ENCODE measurements at regions not wholly inside any gene's neighbourhood (a gene's known extent, or its start where the extent isn't known, plus 50 kb on each side); places are given as distances from the start of the nearest gene placed in this dataset.

- Histone ChIP-seq H2AFZ (ENCODE audit: low read depth, low read length) (no peak overlapping the region), H3K79me2 (ENCODE audit: control insufficient read depth, insufficient read depth, low read length) (no peaks in the 10 kb centered on the region), H3K9me3 (replicated peaks; ENCODE audit: control insufficient read depth, insufficient read depth, low read depth, low read length) (no peaks in the 10 kb centered on the region), H3K27ac (ENCODE audit: extremely low read depth, low read depth, low read length) (no peak overlapping the region), H3K9ac (ENCODE audit: insufficient read depth in 1 of 2, low read depth in 2 of 2, low read length in 2 of 2) (no peak overlapping the region), H3K36me3 (ENCODE audit: control insufficient read depth, insufficient read depth, low read length) (no peaks in the 10 kb centered on the region), H3K27me3 (ENCODE audit: control insufficient read depth in 2 of 2, insufficient read depth in 2 of 2, low read length in 2 of 2) (no peaks in the 10 kb centered on the region), H3K4me3 (no peak overlapping the region), H4K20me1 (replicated peaks; ENCODE audit: control insufficient read depth, insufficient read depth, low read length) (no peaks in the 10 kb centered on the region), H3K9me1 (ENCODE audit: control insufficient read depth, insufficient read depth, low read length) (no peaks in the 10 kb centered on the region), H3K4me1 (replicated peaks in 1 of 2; ENCODE audit: control insufficient read depth in 2 of 2, insufficient read depth in 2 of 2, low read length in 2 of 2) (0 out of 5 replicates have a peak, but pooled peaks cover 0 to 3% of the 10 kb centered on the region in 2 experiments), H3K4me2 (ENCODE audit: insufficient read depth, low read length) (no peak overlapping the region)
- ChIA-PET CTCF (ENCODE audit: low intra/inter-chr PET ratio) (no interaction called here), POLR2A (no interaction called here)
- WGBS (ENCODE audit: insufficient coverage, low coverage, missing lambda C conversion rate): 0% methylated on average over 1 of the region's 3 CpGs
- BruUV-seq (replicated peaks): no TSS peak
- DNase-seq (ENCODE audit: extremely low read depth in 1 of 4, low spot score in 3 of 4) (no peak), ATAC-seq (no peak), FAIRE-seq (no peak)
- no peak for TF ChIP-seq SNRNP70 (optimal IDR thresholded peaks at IDR 0.05; ENCODE audit: low read depth, low read length)
- no peak for TF ChIP-seq YBX1 (IDR thresholded peaks at IDR 0.05)
- TF ChIP-seq FOSL1 (tag; conservative IDR thresholded peaks at IDR 0.05): no peak
- TF ChIP-seq, protein P1, sequence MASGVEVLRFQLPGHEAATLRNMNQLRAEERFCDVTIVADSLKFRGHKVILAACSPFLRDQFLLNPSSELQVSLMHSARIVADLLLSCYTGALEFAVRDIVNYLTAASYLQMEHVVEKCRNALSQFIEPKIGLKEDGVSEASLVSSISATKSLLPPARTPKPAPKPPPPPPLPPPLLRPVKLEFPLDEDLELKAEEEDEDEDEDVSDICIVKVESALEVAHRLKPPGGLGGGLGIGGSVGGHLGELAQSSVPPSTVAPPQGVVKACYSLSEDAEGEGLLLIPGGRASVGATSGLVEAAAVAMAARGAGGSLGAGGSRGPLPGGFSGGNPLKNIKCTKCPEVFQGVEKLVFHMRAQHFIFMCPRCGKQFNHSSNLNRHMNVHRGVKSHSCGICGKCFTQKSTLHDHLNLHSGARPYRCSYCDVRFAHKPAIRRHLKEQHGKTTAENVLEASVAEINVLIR (CRISPR knock-in tag; IDR thresholded peaks at IDR 0.05): no peak
- TF ChIP-seq SMAD1 (IDR thresholded peaks at IDR 0.05; ENCODE audit: low read depth, low read length, partially characterized antibody): no peak
- no peak for TF ChIP-seq CHD1 (IDR thresholded peaks at IDR 0.05; ENCODE audit: low read length)
- TF ChIP-seq ZNF778 (CRISPR knock-in tag; IDR thresholded peaks at IDR 0.05): no peak
- TF ChIP-seq ZNF316 (IDR thresholded peaks at IDR 0.05): no peak
- TF ChIP-seq NR2C2 (CRISPR knock-in tag; IDR thresholded peaks at IDR 0.05): no peak
- no peak for TF ChIP-seq NR2C2 (tag; IDR thresholded peaks at IDR 0.05)
- TF ChIP-seq, protein P2, sequence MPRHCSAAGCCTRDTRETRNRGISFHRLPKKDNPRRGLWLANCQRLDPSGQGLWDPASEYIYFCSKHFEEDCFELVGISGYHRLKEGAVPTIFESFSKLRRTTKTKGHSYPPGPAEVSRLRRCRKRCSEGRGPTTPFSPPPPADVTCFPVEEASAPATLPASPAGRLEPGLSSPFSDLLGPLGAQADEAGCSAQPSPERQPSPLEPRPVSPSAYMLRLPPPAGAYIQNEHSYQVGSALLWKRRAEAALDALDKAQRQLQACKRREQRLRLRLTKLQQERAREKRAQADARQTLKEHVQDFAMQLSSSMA (CRISPR knock-in tag; IDR thresholded peaks at IDR 0.05): no peak
- TF ChIP-seq BRD9 (IDR thresholded peaks at IDR 0.05; ENCODE audit: low read depth, partially characterized antibody): no peak
- no peak for TF ChIP-seq CBFA2T2 (conservative IDR thresholded peaks at IDR 0.05)
- intact Hi-C loops (cut with micrococcal nuclease): no loop called here
- in situ Hi-C loops (cut with MboI): no loop called here
These were observed 86.3 kb upstream of the C9orf72 start for GRCh38 chr9:27659571-27659970.

Measured in K562 (cell line).